ENCODE measurements at regions not wholly inside any gene's neighbourhood (a gene's known extent, or its start where the extent isn't known, plus 50 kb on each side); places are given as distances from the start of the nearest gene placed in this dataset.

DNA sequence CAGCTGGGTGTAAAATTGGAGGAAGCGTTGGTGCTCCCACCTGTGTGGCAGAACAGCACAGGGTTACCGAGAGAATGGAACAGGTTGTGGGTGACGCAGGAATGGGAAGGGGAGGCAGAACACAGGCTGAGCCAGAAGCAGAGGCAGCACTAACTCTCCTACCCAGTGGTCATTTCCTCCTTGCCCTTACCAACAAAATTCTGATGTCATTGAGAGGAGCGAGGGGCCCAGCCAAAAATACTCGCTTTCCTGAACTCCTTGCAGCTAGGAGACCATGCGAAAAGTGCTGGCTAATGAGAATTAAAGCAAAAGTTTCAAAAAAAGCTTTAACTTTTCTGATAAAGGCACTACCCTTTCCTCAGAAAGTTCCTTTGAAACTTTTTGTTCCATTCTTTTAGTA is 54.4 kb upstream of the HMGA2 start:
- BruUV-seq (replicated peaks), result no TSS peak
- no peak for ATAC-seq
- no peaks in the 10 kb centered on the region for H3K36me3 ChIP-seq (ENCODE audit: control insufficient read depth, insufficient read depth, low read length)
- CTCF ChIA-PET, result no interaction called here
- POLR2A ChIA-PET, result interaction anchor here (0.7 kb wide), 1 partner anchor 914 kb away, joined by 6 read pairs; no protein-coding TSS in a partner anchor
- in situ Hi-C loops (cut with HindIII; ENCODE audit: low pct_unique_long_range_greater_than_20kb, low sequenced_read_pairs) (no loop called here), intact Hi-C loops (cut with micrococcal nuclease; ENCODE audit: unreplicated experiment) (no loop called here)
- no peak overlapping the region for H3K4me3 ChIP-seq (ENCODE audit: low read depth in 2 of 2, low read length in 2 of 2)
- no peak for DNase-seq (ENCODE audit: low read depth, low spot score)
- no peaks in the 10 kb centered on the region for H3K27me3 ChIP-seq (ENCODE audit: control insufficient read depth, insufficient read depth, low read length)
- TF ChIP-seq POLR2AphosphoS5 (IDR thresholded peaks at IDR 0.05; ENCODE audit: low read depth, low read length) (no peak), TCF7L2 (IDR thresholded peaks at IDR 0.05; ENCODE audit: low read depth, low read length) (no peak), SIN3A (IDR thresholded peaks at IDR 0.05; ENCODE audit: borderline replicate concordance, insufficient read depth, low read depth, low read length) (no peak)
- TF ChIP-seq, protein P1, sequence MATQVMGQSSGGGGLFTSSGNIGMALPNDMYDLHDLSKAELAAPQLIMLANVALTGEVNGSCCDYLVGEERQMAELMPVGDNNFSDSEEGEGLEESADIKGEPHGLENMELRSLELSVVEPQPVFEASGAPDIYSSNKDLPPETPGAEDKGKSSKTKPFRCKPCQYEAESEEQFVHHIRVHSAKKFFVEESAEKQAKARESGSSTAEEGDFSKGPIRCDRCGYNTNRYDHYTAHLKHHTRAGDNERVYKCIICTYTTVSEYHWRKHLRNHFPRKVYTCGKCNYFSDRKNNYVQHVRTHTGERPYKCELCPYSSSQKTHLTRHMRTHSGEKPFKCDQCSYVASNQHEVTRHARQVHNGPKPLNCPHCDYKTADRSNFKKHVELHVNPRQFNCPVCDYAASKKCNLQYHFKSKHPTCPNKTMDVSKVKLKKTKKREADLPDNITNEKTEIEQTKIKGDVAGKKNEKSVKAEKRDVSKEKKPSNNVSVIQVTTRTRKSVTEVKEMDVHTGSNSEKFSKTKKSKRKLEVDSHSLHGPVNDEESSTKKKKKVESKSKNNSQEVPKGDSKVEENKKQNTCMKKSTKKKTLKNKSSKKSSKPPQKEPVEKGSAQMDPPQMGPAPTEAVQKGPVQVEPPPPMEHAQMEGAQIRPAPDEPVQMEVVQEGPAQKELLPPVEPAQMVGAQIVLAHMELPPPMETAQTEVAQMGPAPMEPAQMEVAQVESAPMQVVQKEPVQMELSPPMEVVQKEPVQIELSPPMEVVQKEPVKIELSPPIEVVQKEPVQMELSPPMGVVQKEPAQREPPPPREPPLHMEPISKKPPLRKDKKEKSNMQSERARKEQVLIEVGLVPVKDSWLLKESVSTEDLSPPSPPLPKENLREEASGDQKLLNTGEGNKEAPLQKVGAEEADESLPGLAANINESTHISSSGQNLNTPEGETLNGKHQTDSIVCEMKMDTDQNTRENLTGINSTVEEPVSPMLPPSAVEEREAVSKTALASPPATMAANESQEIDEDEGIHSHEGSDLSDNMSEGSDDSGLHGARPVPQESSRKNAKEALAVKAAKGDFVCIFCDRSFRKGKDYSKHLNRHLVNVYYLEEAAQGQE (IDR thresholded peaks at IDR 0.05; ENCODE audit: insufficient read depth in 1 of 2, low read depth in 2 of 2, low read length in 1 of 2), result no peak
- TF ChIP-seq, protein P2, sequence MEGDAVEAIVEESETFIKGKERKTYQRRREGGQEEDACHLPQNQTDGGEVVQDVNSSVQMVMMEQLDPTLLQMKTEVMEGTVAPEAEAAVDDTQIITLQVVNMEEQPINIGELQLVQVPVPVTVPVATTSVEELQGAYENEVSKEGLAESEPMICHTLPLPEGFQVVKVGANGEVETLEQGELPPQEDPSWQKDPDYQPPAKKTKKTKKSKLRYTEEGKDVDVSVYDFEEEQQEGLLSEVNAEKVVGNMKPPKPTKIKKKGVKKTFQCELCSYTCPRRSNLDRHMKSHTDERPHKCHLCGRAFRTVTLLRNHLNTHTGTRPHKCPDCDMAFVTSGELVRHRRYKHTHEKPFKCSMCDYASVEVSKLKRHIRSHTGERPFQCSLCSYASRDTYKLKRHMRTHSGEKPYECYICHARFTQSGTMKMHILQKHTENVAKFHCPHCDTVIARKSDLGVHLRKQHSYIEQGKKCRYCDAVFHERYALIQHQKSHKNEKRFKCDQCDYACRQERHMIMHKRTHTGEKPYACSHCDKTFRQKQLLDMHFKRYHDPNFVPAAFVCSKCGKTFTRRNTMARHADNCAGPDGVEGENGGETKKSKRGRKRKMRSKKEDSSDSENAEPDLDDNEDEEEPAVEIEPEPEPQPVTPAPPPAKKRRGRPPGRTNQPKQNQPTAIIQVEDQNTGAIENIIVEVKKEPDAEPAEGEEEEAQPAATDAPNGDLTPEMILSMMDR (IDR thresholded peaks at IDR 0.05), result no peak
- H3K4me1 ChIP-seq (ENCODE audit: control insufficient read depth, insufficient read depth, low read length), result no peaks in the 10 kb centered on the region
- no peaks in the 10 kb centered on the region for H3K9me3 ChIP-seq (ENCODE audit: control insufficient read depth, insufficient read depth, low read depth, low read length)
- no peak overlapping the region for H3K27ac ChIP-seq (ENCODE audit: low read length)

Data from Panc1 (cell line).